Spleen (tissue), 7 donors: ENCODE measurements at regions not wholly inside any gene's neighbourhood (a gene's known extent, or its start where the extent isn't known, plus 50 kb on each side); places are given as distances from the start of the nearest gene placed in this dataset.
"Not testable (repeated sequence)": the region's sequence is repeated elsewhere in the genome, so short reads cannot be mapped to it uniquely, and the experiment has no call there.

Source experiments
- POLR2A ChIP-seq, 3 donors: fragments of 450-650 bp; IDR thresholded peaks; one replicate each; pipeline ENCODE4 v1.5.1; 2017; ENCODE audit warnings: antibody characterized with exemption in 3 of 3, mild to moderate bottlenecking in 1 of 3
- TF ChIP-seq, protein P1 (sequence below), 11 experiments: fragments of 200-600 bp in 7 of 11; fragments of 450-650 bp in 4 of 11; sonication (generic) in 4 of 11; IDR thresholded peaks in 8 of 11; conservative IDR thresholded peaks in 3 of 11; 1 replicate in 7 of 11; 2 replicates in 4 of 11; pipeline versions ENCODE4 v1.4.0 to v1.8.0; 2016 to 2021; ENCODE audit warnings: antibody characterized with exemption in 11 of 11, inconsistent platforms in 4 of 11, mild to moderate bottlenecking in 1 of 11
- donor health status: DM: no; HTN: no; CAD: no; lungs with moderate emphysema.
- donor health status: DM: no; HTN: no; CAD: no.
- donor health status: DM: no; HTN: no; CAD: no.

DNA sequence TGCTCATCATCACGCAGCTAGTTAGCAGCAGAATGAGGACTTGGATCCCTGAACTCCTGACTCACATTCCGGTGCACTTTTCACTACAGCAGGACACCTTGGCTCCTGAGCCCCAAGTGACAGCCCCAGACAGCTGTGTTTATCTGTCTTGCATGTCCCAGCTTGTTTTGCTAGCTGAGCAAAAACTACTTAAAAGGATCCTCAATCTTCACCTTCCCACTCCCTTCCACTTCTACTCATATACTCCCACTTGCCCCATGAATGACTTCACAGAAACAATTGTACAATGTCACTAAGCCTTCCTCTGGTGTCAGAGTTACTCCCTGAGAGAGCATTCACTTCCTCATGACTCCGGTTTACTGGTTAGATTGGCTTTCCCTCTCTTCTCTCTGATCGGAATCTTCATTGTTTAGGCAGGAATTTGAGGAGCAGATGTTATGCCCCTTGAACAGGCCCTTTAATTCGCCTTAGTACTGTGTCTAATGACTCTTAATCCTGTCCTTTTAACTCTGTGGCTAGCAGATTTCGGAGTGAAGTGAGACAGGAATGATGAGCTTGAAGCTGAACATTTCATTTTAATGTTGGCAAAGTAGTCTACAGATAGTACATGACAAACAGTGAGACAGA, 587.2 kb upstream of the CHD1 start:
- TF ChIP-seq, protein P1, sequence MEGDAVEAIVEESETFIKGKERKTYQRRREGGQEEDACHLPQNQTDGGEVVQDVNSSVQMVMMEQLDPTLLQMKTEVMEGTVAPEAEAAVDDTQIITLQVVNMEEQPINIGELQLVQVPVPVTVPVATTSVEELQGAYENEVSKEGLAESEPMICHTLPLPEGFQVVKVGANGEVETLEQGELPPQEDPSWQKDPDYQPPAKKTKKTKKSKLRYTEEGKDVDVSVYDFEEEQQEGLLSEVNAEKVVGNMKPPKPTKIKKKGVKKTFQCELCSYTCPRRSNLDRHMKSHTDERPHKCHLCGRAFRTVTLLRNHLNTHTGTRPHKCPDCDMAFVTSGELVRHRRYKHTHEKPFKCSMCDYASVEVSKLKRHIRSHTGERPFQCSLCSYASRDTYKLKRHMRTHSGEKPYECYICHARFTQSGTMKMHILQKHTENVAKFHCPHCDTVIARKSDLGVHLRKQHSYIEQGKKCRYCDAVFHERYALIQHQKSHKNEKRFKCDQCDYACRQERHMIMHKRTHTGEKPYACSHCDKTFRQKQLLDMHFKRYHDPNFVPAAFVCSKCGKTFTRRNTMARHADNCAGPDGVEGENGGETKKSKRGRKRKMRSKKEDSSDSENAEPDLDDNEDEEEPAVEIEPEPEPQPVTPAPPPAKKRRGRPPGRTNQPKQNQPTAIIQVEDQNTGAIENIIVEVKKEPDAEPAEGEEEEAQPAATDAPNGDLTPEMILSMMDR (IDR thresholded peaks at IDR 0.05 in 8 of 11, conservative IDR thresholded peaks at IDR 0.05 in 3 of 11): not testable (repeated sequence)
- TF ChIP-seq POLR2A (IDR thresholded peaks at IDR 0.05): not testable (repeated sequence)
